ENCODE measurements at regions not wholly inside any gene's neighbourhood (a gene's known extent, or its start where the extent isn't known, plus 50 kb on each side); places are given as distances from the start of the nearest gene placed in this dataset.

- H3K36me3 ChIP-seq (ENCODE audit: control insufficient read depth in 1 of 2, insufficient read depth in 2 of 2, low read length in 2 of 2), result no peaks in the 10 kb centered on the region
- DNase-seq (ENCODE audit: low read depth, low spot score) (no peak), ATAC-seq (no peak)
- ChIA-PET CTCF (no interaction called here), POLR2A (no interaction called here), RAD21 (ENCODE audit: low non-redundant PET in 1 of 2, low total read pairs in 2 of 2, uncharacterized antibody in 2 of 2, unreplicated experiment in 2 of 2) (no interaction called here)
- no peak overlapping the region for H2AFZ ChIP-seq (ENCODE audit: low read depth, low read length, poor library complexity, severe bottlenecking)
- no peak overlapping the region for H3K27ac ChIP-seq (ENCODE audit: low read depth, low read length)
- no peaks in the 10 kb centered on the region for H4K20me1 ChIP-seq (ENCODE audit: insufficient read depth)
- intact Hi-C loops (cut with micrococcal nuclease), result no loop called here
- no peak for TF ChIP-seq ZBTB33 (IDR thresholded peaks at IDR 0.05; ENCODE audit: extremely low read depth, insufficient replicate concordance, low read length)
- no peak for TF ChIP-seq SP1 (IDR thresholded peaks at IDR 0.05; ENCODE audit: low read depth)
- no peak for TF ChIP-seq TCF7L2 (IDR thresholded peaks at IDR 0.05; ENCODE audit: borderline replicate concordance, extremely low read depth, insufficient read depth, insufficient read length)
- no peak for TF ChIP-seq CEBPB (IDR thresholded peaks at IDR 0.05; ENCODE audit: low read depth)
- TF ChIP-seq EGR1 (IDR thresholded peaks at IDR 0.05; ENCODE audit: low read depth), result no peak
- no peak for TF ChIP-seq ZNF274 (IDR thresholded peaks at IDR 0.05; ENCODE audit: low read depth, low read length)
- no peak for TF ChIP-seq REST (IDR thresholded peaks at IDR 0.05; ENCODE audit: low read depth)
- TF ChIP-seq ELF1 (IDR thresholded peaks at IDR 0.05; ENCODE audit: borderline replicate concordance, low read depth), result no peak
- TF ChIP-seq FOSL1 (IDR thresholded peaks at IDR 0.05; ENCODE audit: low read depth), result no peak
- TF ChIP-seq CTCF (IDR thresholded peaks at IDR 0.05 in 2 of 3, conservative IDR thresholded peaks at IDR 0.05 in 1 of 3; ENCODE audit: borderline replicate concordance in 1 of 3, insufficient read depth in 1 of 3, low read depth in 2 of 3, low read length in 2 of 3), result no peak
- no peak for TF ChIP-seq SIN3A (IDR thresholded peaks at IDR 0.05; ENCODE audit: low read depth)
- TF ChIP-seq ATF3 (IDR thresholded peaks at IDR 0.05), result no peak
- no peak for TF ChIP-seq CBX3 (IDR thresholded peaks at IDR 0.05; ENCODE audit: low read depth)
- no peak for TF ChIP-seq EZH2 (IDR thresholded peaks at IDR 0.05)
- no peak for TF ChIP-seq EZH2phosphoT487 (IDR thresholded peaks at IDR 0.05; ENCODE audit: borderline replicate concordance)
- TF ChIP-seq POLR2A (IDR thresholded peaks at IDR 0.05; ENCODE audit: borderline replicate concordance, extremely low read depth, insufficient read depth, insufficient read length), result no peak
- TF ChIP-seq JUND (IDR thresholded peaks at IDR 0.05), result no peak
- TF ChIP-seq ZFX (IDR thresholded peaks at IDR 0.05), result no peak
- H3K4me2 ChIP-seq (ENCODE audit: low read length), result no peak overlapping the region
- H3K27me3 ChIP-seq (ENCODE audit: insufficient read depth, low read length), result no peaks in the 10 kb centered on the region
- peaks cover 10 to 15% of the 10 kb centered on the region in 2 experiments; a peak in 2 of 4 replicates for H3K9me3 ChIP-seq (ENCODE audit: control insufficient read depth in 1 of 2, insufficient read depth in 1 of 2, low read depth in 1 of 2, low read length in 2 of 2)
- no peaks in the 10 kb centered on the region for H3K9me2 ChIP-seq (ENCODE audit: insufficient read depth)
- H3K9ac ChIP-seq (ENCODE audit: low read length), result no peak overlapping the region
- no peak overlapping the region for H3K4me3 ChIP-seq (replicated peaks in 1 of 2; ENCODE audit: low read depth in 1 of 2, low read length in 2 of 2)
- no peaks in the 10 kb centered on the region for H3K4me1 ChIP-seq (ENCODE audit: control insufficient read depth in 1 of 2, insufficient read depth in 2 of 2, low read length in 2 of 2)
- H3K79me2 ChIP-seq (ENCODE audit: insufficient read depth, low read length), result no peaks in the 10 kb centered on the region
- BruUV-seq (replicated peaks), result no TSS peak
Measured at GRCh38 chr11:37544491-37544890, 946.5 kb upstream of the RAG2 start.
